Activated T-helper 17 cell treated with anti-CD3 and anti-CD28 coated beads, Interleukin-2, amount 50 U/mL, for 72 hours (primary cell): ENCODE measurements at regions not wholly inside any gene's neighbourhood (a gene's known extent, or its start where the extent isn't known, plus 50 kb on each side); places are given as distances from the start of the nearest gene placed in this dataset.

Experiments used
- ATAC-seq: fragments of 150-1000 bp; cut with Tn5 transposase; replicated peaks from 2 replicates; pipeline ENCODE4 v1.10.0; 2021; ENCODE audit warnings: mild to moderate bottlenecking, moderate library complexity
- H3K27ac Mint-ChIP-seq: one replicate; pipeline ENCODE4 v1.8.0; 2022; ENCODE audit warnings: mixed read lengths
- H3K27me3 Mint-ChIP-seq: one replicate; pipeline ENCODE4 v1.8.0; 2022; ENCODE audit warnings: mixed read lengths
- H3K36me3 Mint-ChIP-seq: one replicate; pipeline ENCODE4 v1.8.0; 2022; ENCODE audit warnings: low read depth, mild to moderate bottlenecking, mixed read lengths
- H3K4me1 Mint-ChIP-seq: one replicate; pipeline ENCODE4 v1.8.0; 2022; ENCODE audit warnings: mixed read lengths
- H3K4me3 Mint-ChIP-seq: one replicate; pipeline ENCODE4 v1.8.0; 2022; ENCODE audit warnings: mild to moderate bottlenecking, mixed read lengths
- H3K9me3 Mint-ChIP-seq: one replicate; pipeline ENCODE4 v1.8.0; 2022; ENCODE audit warnings: mixed read lengths

GRCh38 chr13:70714993-70715392 lies 606.7 kb upstream of the KLHL1 start:
- no peak for ATAC-seq
- Mint-ChIP-seq H3K27me3 (no peaks in the 10 kb centered on the region), H3K9me3 (peaks cover 12% of the 10 kb centered on the region), H3K36me3 (no peaks in the 10 kb centered on the region), H3K27ac (no peak overlapping the region), H3K4me1 (no peaks in the 10 kb centered on the region), H3K4me3 (no peak overlapping the region)

- Mint-ChIP-seq H3K27ac (no peak overlapping the region), H3K27me3 (no peaks in the 10 kb centered on the region), H3K9me3 (peaks cover 17% of the 10 kb centered on the region), H3K4me1 (no peaks in the 10 kb centered on the region), H3K4me3 (no peak overlapping the region), H3K36me3 (no peaks in the 10 kb centered on the region)
- no peak for ATAC-seq
Measured at GRCh38 chr13:70708775-70709174, 600.5 kb upstream of the KLHL1 start.

- no peaks in the 10 kb centered on the region for H3K36me3 Mint-ChIP-seq
- H3K9me3 Mint-ChIP-seq: peaks cover 13% of the 10 kb centered on the region
- no peak overlapping the region for H3K27ac Mint-ChIP-seq
- H3K4me3 Mint-ChIP-seq: no peak overlapping the region
- H3K4me1 Mint-ChIP-seq: no peaks in the 10 kb centered on the region
- ATAC-seq: no peak
- no peaks in the 10 kb centered on the region for H3K27me3 Mint-ChIP-seq
Measured at GRCh38 chr13:70703755-70704154, 595.5 kb upstream of the KLHL1 start.

DNA sequence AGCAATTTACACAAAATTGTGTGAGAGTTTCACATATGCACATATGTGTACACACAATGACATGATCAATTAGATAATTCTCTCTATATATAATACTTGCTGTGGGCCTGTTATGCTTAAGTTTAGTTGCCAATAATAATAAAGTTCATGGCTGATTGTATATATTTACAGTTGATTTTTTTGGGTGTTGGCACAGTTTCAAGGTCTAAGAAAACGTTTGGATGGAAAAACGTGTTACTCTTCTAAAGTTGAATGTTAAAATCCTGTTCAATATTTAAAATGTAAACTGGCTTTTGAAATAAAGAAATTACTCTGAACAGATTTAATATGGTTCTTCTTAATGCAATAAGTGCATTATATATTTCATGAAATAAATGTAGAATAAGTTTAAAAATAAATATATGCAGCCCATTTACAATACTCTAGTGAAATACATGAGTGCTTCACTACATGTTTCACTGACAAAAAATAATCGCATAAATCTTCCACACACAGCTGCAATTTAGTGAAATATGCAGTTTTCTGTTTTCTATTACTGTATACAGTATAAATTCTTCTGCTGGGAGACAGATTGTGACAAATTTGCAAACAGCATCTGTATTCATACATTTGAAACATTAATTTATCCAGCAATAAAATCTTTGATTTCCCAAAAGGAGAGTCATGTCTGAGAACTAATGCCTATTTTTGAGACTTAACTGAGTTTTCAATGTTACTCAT lies 586.9 kb upstream of the KLHL1 start:
- Mint-ChIP-seq H3K27me3 (no peaks in the 10 kb centered on the region), H3K9me3 (peaks cover 27% of the 10 kb centered on the region), H3K27ac (no peak overlapping the region), H3K36me3 (no peaks in the 10 kb centered on the region), H3K4me1 (no peaks in the 10 kb centered on the region), H3K4me3 (no peak overlapping the region)
- no peak for ATAC-seq

DNA sequence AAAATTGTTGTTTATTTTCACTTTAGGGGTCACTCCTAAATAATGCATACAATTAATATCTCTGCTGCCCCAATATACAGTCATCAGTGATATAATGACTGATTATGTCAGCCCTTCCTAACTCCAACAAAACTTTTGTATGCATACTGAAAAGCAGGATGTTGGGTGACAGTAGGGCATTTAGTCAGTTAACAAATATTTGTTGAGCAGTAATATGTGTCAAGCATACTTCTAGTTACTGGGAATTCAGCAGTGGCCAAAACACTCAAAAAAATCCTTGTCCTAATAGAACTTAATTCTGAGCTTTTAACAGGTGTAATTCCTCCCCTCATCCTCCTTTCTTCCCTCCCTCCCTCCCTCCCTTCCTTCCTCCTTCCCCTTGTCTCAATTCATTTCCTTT lies 560.7 kb upstream of the KLHL1 start:
- H3K9me3 Mint-ChIP-seq: no peaks in the 10 kb centered on the region
- H3K4me1 Mint-ChIP-seq: no peaks in the 10 kb centered on the region
- no peaks in the 10 kb centered on the region for H3K36me3 Mint-ChIP-seq
- no peaks in the 10 kb centered on the region for H3K27me3 Mint-ChIP-seq
- H3K4me3 Mint-ChIP-seq: no peak overlapping the region
- no peak overlapping the region for H3K27ac Mint-ChIP-seq
- ATAC-seq: no peak

- Mint-ChIP-seq H3K4me1 (no peaks in the 10 kb centered on the region), H3K36me3 (no peaks in the 10 kb centered on the region), H3K27ac (no peak overlapping the region), H3K4me3 (no peak overlapping the region), H3K9me3 (no peaks in the 10 kb centered on the region), H3K27me3 (no peaks in the 10 kb centered on the region)
- ATAC-seq: no peak
Measured at GRCh38 chr13:70668293-70668692, 560.0 kb upstream of the KLHL1 start.

DNA sequence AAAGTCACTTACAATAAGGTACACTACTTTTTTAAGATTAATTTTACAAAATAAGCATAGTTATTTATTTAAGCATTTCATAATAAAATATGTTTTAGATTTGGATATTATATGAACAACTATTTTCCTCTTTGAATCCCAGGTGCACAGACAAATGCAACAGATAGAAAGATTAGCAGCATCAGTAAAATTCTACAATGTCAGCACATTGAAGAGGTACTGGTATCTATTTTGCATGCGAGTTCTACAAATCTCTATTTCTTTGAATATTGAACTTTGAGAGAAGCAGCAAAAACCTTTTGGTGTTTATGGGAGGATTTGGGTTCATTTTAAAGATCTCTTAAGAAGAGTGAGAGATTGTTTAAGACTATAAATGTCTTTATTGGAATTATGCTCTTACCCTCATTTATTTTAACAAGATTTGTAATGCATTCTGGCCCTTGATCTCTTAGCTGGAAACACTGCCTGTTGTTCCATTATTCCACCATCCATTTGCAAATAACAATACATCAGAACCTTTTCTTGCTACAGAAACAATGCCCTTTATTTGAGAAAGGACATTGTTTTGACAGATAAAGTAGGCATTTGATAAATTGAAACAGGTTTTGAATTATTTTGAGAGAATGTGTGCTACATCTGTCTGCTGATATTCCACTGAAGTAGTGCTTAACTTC lies 558.8 kb upstream of the KLHL1 start:
- H3K9me3 Mint-ChIP-seq: no peaks in the 10 kb centered on the region
- H3K4me3 Mint-ChIP-seq: no peak overlapping the region
- no peaks in the 10 kb centered on the region for H3K27me3 Mint-ChIP-seq
- H3K4me1 Mint-ChIP-seq: no peaks in the 10 kb centered on the region
- H3K36me3 Mint-ChIP-seq: no peaks in the 10 kb centered on the region
- ATAC-seq: no peak
- H3K27ac Mint-ChIP-seq: no peak overlapping the region

DNA sequence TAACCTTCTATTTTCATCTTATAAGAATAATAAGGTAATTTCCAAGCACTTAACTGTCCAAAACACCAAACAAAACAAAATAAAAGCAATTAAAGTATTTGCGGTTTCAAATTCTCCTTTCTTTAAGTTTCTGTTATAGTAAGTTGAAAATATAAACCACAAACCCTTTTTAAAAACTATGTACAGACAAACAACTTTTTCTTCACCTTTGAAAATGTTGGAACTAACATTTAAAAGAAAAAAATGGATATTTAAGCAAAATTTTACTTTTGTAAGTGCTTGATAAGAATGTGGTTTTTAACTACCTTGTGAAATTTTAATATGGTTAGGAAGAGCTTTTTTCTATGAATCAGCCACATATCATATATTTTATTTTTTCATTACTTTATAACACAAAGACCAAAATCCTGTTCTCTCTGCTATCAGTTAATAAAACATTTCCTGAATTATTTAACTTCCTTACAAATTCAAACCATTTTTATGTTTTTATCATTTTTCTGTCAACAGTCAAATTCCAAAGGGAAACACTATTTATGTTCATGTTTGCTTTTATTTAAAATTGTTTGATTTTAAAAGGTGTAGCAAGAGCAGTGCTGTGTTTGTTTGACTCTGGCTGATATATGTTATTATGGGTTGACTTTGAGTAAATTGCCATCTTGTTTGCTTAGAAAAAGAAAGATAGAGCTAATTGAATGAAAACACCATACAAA lies 554.1 kb upstream of the KLHL1 start:
- Mint-ChIP-seq H3K9me3 (no peaks in the 10 kb centered on the region), H3K36me3 (no peaks in the 10 kb centered on the region), H3K27me3 (no peaks in the 10 kb centered on the region), H3K4me1 (no peaks in the 10 kb centered on the region), H3K27ac (no peak overlapping the region), H3K4me3 (no peak overlapping the region)
- ATAC-seq: no peak

GRCh38 chr13:70644052-70644451 lies 535.8 kb upstream of the KLHL1 start:
- H3K4me3 Mint-ChIP-seq: no peak overlapping the region
- H3K4me1 Mint-ChIP-seq: no peaks in the 10 kb centered on the region
- H3K36me3 Mint-ChIP-seq: no peaks in the 10 kb centered on the region
- H3K9me3 Mint-ChIP-seq: peaks cover 10% of the 10 kb centered on the region
- ATAC-seq: no peak
- no peak overlapping the region for H3K27ac Mint-ChIP-seq
- no peaks in the 10 kb centered on the region for H3K27me3 Mint-ChIP-seq

DNA sequence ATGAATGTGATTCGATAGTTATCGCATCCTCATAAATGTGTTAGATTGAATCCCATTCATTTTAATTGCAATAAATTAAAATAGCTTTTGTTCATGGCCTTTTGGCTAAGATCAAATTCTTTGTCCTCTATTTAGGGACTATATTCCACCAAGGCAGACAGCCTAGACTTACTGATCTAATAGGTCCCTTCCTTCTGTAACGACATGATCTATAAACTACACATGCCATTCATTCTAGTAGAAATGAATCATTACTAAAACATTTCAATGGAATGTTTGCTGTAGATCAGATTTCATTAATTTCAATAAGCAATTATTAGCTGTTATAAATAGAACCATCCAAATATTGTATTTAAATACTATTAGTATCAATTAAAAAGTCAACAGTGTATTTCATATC lies 526.6 kb upstream of the KLHL1 start:
- H3K9me3 Mint-ChIP-seq: peaks cover 8% of the 10 kb centered on the region
- H3K4me1 Mint-ChIP-seq: no peaks in the 10 kb centered on the region
- ATAC-seq: no peak
- no peaks in the 10 kb centered on the region for H3K36me3 Mint-ChIP-seq
- no peaks in the 10 kb centered on the region for H3K27me3 Mint-ChIP-seq
- H3K4me3 Mint-ChIP-seq: no peak overlapping the region
- H3K27ac Mint-ChIP-seq: no peak overlapping the region

DNA sequence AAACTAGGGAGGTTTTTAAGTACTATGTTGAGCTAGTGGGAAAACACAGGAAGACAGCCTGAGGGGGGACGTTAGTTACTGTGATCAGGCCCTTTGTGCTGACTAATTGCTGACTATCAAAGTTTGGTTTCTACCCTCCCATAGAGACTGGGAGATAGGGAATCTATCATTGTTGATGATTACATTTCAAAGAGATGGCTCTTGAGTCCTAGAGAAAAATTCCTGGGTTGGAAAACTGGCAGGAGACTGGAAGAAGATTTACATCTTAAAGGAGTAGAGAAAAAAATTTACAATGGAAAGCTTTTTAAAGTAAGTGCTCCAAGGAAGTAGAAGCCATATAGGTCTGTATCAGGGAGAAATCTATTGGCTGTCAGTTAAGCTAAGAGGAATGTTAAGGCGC lies 522.0 kb upstream of the KLHL1 start:
- no peaks in the 10 kb centered on the region for H3K36me3 Mint-ChIP-seq
- H3K9me3 Mint-ChIP-seq: peaks cover 6% of the 10 kb centered on the region
- no peak overlapping the region for H3K27ac Mint-ChIP-seq
- H3K4me1 Mint-ChIP-seq: no peaks in the 10 kb centered on the region
- no peak overlapping the region for H3K4me3 Mint-ChIP-seq
- H3K27me3 Mint-ChIP-seq: no peaks in the 10 kb centered on the region
- no peak for ATAC-seq

DNA sequence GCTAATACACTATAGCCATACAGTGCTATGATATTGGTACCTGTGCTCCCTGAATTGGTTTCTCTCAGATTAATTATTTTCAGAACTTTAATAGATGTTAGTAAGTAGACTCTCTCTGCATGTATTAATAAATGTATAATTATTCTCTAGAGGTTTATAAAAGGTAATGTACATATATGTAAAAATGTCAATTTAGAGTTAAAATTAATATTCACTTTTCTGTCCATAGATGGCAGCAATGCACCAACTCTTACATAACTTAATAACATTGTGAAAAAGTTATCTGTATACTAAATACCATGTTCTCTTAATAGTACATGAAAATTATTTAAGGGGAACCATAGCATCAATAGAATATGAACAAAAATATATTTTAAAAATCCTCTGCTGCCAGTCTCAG lies 515.0 kb upstream of the KLHL1 start:
- Mint-ChIP-seq H3K27ac (no peak overlapping the region), H3K36me3 (no peaks in the 10 kb centered on the region), H3K4me1 (no peaks in the 10 kb centered on the region), H3K27me3 (no peaks in the 10 kb centered on the region), H3K9me3 (no peaks in the 10 kb centered on the region), H3K4me3 (no peak overlapping the region)
- ATAC-seq: no peak

DNA sequence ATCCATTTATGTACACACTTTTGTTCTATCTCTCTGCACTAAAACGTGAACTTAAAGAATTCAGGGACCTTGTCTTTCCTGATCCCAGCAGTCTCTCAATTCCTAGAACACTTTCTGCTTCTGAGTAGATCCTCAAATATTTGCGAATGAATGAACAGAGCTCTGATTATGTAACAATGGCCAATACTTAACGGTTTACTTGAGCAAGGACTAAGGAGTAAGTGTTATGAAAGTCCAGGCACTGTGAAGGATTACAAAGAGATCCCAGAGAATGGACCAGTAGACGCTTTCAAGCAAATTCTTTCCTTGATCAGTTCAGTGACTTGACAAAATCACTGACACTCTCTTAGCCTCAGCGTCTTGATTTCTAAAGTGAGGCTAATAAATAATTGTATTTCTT lies 514.5 kb upstream of the KLHL1 start:
- no peaks in the 10 kb centered on the region for H3K36me3 Mint-ChIP-seq
- no peak overlapping the region for H3K4me3 Mint-ChIP-seq
- H3K27me3 Mint-ChIP-seq: no peaks in the 10 kb centered on the region
- ATAC-seq: no peak
- H3K27ac Mint-ChIP-seq: no peak overlapping the region
- no peaks in the 10 kb centered on the region for H3K4me1 Mint-ChIP-seq
- no peaks in the 10 kb centered on the region for H3K9me3 Mint-ChIP-seq

- H3K9me3 Mint-ChIP-seq: no peaks in the 10 kb centered on the region
- H3K27ac Mint-ChIP-seq: no peak overlapping the region
- no peaks in the 10 kb centered on the region for H3K36me3 Mint-ChIP-seq
- no peak for ATAC-seq
- no peaks in the 10 kb centered on the region for H3K27me3 Mint-ChIP-seq
- no peak overlapping the region for H3K4me3 Mint-ChIP-seq
- H3K4me1 Mint-ChIP-seq: no peaks in the 10 kb centered on the region
Measured at GRCh38 chr13:70619936-70620335, 511.7 kb upstream of the KLHL1 start.

- Mint-ChIP-seq H3K36me3 (no peaks in the 10 kb centered on the region), H3K4me1 (no peaks in the 10 kb centered on the region), H3K9me3 (no peaks in the 10 kb centered on the region), H3K27me3 (no peaks in the 10 kb centered on the region), H3K27ac (no peak overlapping the region), H3K4me3 (no peak overlapping the region)
- no peak for ATAC-seq
Measured at GRCh38 chr13:70616847-70617246, 508.6 kb upstream of the KLHL1 start.
